ENCODE measurements at regions not wholly inside any gene's neighbourhood (a gene's known extent, or its start where the extent isn't known, plus 50 kb on each side); places are given as distances from the start of the nearest gene placed in this dataset.

DNA sequence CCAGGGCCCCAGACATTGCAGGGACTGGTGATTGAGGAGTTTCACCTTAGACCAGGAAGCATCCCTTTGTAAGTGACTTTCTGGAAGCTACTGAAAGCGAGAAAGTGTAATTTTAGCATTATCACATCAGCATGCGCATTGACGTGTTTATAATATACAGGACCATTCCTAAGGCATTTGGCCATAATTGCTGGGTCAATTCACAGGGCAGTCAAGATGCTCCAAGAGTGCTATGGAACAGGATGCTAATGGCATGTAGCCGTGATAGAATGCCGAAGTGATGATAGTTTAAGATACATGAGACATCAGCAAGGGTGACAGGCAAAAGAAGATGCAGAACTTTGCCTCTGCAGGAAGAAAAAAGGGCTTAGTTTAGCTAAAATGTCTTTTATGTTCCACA lies 347.6 kb upstream of the NBEA start:
- Histone ChIP-seq H3K4me1 (ENCODE audit: insufficient read depth, low read length) (peaks cover 4% of the 10 kb centered on the region; the same call in 1 of the 2 replicates), H3K4me3 (ENCODE audit: low read length) (no peak overlapping the region), H3K9ac (ENCODE audit: low read depth, low read length) (no peak overlapping the region), H3K27me3 (ENCODE audit: insufficient read depth, low read length) (no peaks in the 10 kb centered on the region), H3K9me3 (ENCODE audit: insufficient read depth, low read depth, low read length) (peaks cover 11% of the 10 kb centered on the region), H3K36me3 (ENCODE audit: insufficient read depth, low read length) (no peaks in the 10 kb centered on the region), H3K27ac (ENCODE audit: low read depth, low read length) (no peak overlapping the region)
- WGBS, result 94% methylated on average over 5 of the region's 5 CpGs

DNA sequence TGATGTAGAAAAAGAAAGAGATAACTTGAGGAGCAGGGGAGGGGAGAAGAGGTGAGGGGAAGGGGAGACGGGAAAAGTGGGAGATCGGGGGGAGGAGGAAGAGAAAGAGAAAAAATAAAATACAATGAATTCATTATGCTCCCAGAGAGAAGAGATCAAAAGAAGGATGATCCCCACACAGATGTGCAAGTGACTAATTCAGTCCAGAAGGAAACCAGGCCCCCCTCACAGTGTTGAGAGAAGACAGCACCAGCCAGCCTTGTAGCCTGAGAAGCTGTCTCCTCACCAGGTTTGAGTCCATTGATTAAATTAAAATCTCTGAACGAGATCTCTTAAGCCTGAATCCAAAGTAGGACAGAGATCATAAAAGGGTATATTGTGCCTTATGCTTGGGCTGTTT lies 333.7 kb upstream of the NBEA start:
- H3K27me3 ChIP-seq (ENCODE audit: insufficient read depth, low read length), result no peaks in the 10 kb centered on the region
- no peaks in the 10 kb centered on the region for H3K9me3 ChIP-seq (ENCODE audit: insufficient read depth, low read depth, low read length)
- no peak overlapping the region for H3K4me3 ChIP-seq (ENCODE audit: low read length)
- WGBS, result 88% methylated on average over 3 of the region's 3 CpGs
- H3K36me3 ChIP-seq (ENCODE audit: insufficient read depth, low read length), result no peaks in the 10 kb centered on the region
- H3K9ac ChIP-seq (ENCODE audit: low read depth, low read length), result no peak overlapping the region
- H3K27ac ChIP-seq (ENCODE audit: low read depth, low read length), result no peak overlapping the region
- no peaks in the 10 kb centered on the region for H3K4me1 ChIP-seq (ENCODE audit: insufficient read depth, low read length)

DNA sequence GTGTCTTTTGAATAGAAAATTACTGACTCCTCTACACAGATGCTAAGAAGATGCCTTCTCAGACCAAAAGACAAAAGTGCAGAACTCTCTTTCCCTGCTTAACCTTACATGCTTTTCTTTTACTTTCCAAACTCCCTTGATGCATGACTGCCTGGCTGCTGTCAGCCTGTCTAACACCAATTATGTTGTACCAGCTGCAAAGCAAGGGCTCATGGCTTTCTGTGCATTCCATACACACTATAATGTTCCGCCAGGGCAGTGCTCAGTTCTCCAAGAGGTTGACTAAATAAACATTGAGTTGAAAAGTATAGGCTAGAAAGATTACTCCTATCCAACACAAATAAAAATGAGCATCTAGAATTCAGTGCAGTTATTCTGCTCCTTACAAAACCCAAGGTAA lies 330.4 kb upstream of the NBEA start:
- H3K9ac ChIP-seq (ENCODE audit: low read depth, low read length), result no peak overlapping the region
- H3K4me1 ChIP-seq (ENCODE audit: insufficient read depth, low read length), result no peaks in the 10 kb centered on the region
- no peaks in the 10 kb centered on the region for H3K27me3 ChIP-seq (ENCODE audit: insufficient read depth, low read length)
- no peaks in the 10 kb centered on the region for H3K9me3 ChIP-seq (ENCODE audit: insufficient read depth, low read depth, low read length)
- H3K36me3 ChIP-seq (ENCODE audit: insufficient read depth, low read length), result no peaks in the 10 kb centered on the region
- WGBS, result 86% methylated on average over 1 of the region's 1 CpG
- no peak overlapping the region for H3K27ac ChIP-seq (ENCODE audit: low read depth, low read length)
- no peak overlapping the region for H3K4me3 ChIP-seq (ENCODE audit: low read length)

DNA sequence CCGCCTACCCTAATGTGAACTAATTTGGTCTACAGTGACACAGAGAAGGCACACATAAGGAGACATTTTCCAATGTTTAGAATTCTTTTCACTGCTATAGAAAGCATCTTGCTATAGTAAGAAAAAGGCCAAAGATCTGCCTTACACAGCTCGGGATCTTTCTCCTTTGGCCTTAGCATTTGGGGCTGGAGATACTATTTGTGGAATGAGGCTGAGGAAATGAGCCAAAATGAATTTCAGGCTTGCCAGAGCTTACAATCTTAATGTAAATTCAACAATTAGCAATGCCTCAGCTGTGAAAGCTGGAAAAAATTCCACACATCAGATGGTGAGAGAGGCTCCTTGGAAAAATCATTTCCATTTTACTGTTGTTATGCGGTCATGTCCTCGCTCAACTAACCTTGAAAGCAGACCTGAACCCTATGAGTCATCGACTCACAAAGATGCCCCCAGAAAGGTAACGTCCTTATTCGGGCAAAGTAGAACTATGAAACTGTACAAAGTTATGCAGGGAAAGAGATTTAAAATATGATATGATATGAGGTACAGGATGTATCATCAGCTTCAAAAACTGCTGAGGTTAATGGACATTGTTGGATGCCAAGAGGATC lies 324.5 kb upstream of the NBEA start:
- no peaks in the 10 kb centered on the region for H3K9me3 ChIP-seq (ENCODE audit: insufficient read depth, low read depth, low read length)
- H3K27ac ChIP-seq (ENCODE audit: low read depth, low read length), result no peak overlapping the region
- H3K36me3 ChIP-seq (ENCODE audit: insufficient read depth, low read length), result no peaks in the 10 kb centered on the region
- no peak overlapping the region for H3K4me3 ChIP-seq (ENCODE audit: low read length)
- no peaks in the 10 kb centered on the region for H3K27me3 ChIP-seq (ENCODE audit: insufficient read depth, low read length)
- WGBS, result 90% methylated on average over 7 of the region's 7 CpGs
- peaks cover 14% of the 10 kb centered on the region; the same call in 1 of the 2 replicates for H3K4me1 ChIP-seq (ENCODE audit: insufficient read depth, low read length)
- H3K9ac ChIP-seq (ENCODE audit: low read depth, low read length), result no peak overlapping the region

DNA sequence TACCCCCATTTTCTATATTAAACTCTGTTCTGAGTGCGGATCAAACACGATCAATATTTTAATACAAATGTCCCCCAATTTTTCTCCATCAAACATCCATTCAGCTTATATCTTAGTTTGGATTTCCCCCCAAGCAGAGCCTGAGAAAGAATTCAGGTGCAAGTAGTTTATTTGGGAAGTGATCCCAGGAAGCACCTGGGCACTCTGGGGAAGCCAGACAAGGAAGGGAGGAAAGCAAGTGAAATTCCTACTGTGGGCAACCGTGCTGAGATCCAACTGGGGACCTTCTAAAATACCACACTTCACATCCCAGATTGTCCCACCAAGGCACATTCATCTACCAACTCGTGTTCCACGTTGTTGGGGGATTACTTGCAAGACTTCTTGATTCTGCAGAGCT lies 323.4 kb upstream of the NBEA start:
- no peaks in the 10 kb centered on the region for H3K36me3 ChIP-seq (ENCODE audit: insufficient read depth, low read length)
- peaks cover 16% of the 10 kb centered on the region; the same call in 1 of the 2 replicates for H3K4me1 ChIP-seq (ENCODE audit: insufficient read depth, low read length)
- WGBS, result 95% methylated on average over 5 of the region's 5 CpGs
- no peaks in the 10 kb centered on the region for H3K9me3 ChIP-seq (ENCODE audit: insufficient read depth, low read depth, low read length)
- no peak overlapping the region for H3K27ac ChIP-seq (ENCODE audit: low read depth, low read length)
- H3K4me3 ChIP-seq (ENCODE audit: low read length), result no peak overlapping the region
- H3K9ac ChIP-seq (ENCODE audit: low read depth, low read length), result no peak overlapping the region
- no peaks in the 10 kb centered on the region for H3K27me3 ChIP-seq (ENCODE audit: insufficient read depth, low read length)

DNA sequence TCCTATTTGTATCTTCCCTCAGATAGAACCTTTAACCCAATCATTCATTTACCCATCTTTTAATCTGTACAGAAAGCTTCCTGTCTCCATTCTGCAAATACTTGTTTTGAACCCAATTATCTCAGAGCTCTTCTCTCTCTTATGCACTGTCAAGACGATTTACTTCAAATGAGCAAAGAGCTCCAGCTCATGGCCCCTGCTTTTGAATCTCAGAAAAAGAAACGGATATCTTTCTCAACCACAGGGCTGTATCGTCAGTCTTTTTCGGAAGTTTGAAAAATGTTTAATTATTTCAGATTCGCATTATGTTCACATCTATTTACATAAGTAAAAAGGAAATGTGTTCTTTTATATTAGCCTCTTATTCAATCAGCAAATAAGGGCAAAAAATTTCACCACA lies 322.7 kb upstream of the NBEA start:
- H3K9ac ChIP-seq (ENCODE audit: low read depth, low read length), result no peak overlapping the region
- H3K9me3 ChIP-seq (ENCODE audit: insufficient read depth, low read depth, low read length), result no peaks in the 10 kb centered on the region
- WGBS, result 92% methylated on average over 3 of the region's 5 CpGs
- no peaks in the 10 kb centered on the region for H3K27me3 ChIP-seq (ENCODE audit: insufficient read depth, low read length)
- no peak overlapping the region for H3K27ac ChIP-seq (ENCODE audit: low read depth, low read length)
- H3K36me3 ChIP-seq (ENCODE audit: insufficient read depth, low read length), result no peaks in the 10 kb centered on the region
- peaks cover 16% of the 10 kb centered on the region; the same call in 1 of the 2 replicates for H3K4me1 ChIP-seq (ENCODE audit: insufficient read depth, low read length)
- H3K4me3 ChIP-seq (ENCODE audit: low read length), result no peak overlapping the region

DNA sequence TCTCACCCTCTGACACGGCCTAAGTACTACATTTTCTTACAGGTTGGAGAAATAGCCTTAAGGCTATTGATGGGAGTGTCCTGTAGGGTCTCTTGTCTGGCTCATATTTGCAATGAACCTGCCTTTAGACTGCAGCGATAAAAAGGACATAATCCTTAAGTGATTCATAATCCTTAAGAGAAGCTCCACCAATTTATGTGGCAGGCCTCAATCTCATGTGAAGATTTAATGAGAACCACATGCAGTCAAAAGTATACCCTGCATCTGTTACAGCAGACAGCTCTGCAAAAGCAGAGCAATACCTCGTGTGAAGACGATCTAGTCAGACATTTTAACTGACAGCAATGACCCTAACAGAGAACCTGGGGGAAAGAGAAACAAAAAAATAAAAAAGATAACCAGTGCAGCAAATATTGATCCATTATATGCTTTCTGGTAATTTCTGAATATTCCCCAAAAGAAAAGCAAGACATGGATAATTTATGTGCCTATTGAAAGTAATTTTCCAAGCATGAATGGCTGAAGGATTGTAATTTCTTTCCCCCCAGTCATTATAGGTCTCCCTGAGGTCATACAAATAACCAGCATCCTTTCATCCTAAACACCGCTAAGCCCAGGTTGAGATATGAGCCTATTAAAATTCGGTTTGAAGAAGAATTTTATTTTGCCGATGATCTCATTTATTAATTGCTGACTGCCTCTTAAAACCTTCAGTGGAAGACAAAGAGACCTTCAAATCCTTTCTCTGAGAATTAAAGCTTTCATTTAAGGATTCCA lies 321.8 kb upstream of the NBEA start:
- H3K27me3 ChIP-seq (ENCODE audit: insufficient read depth, low read length), result no peaks in the 10 kb centered on the region
- no peaks in the 10 kb centered on the region for H3K9me3 ChIP-seq (ENCODE audit: insufficient read depth, low read depth, low read length)
- H3K36me3 ChIP-seq (ENCODE audit: insufficient read depth, low read length), result no peaks in the 10 kb centered on the region
- no peak overlapping the region for H3K4me3 ChIP-seq (ENCODE audit: low read length)
- no peak overlapping the region for H3K27ac ChIP-seq (ENCODE audit: low read depth, low read length)
- H3K9ac ChIP-seq (ENCODE audit: low read depth, low read length), result no peak overlapping the region
- 79% methylated on average over 7 of the region's 7 CpGs for WGBS
- peaks cover 16% of the 10 kb centered on the region; the same call in 1 of the 2 replicates for H3K4me1 ChIP-seq (ENCODE audit: insufficient read depth, low read length)

DNA sequence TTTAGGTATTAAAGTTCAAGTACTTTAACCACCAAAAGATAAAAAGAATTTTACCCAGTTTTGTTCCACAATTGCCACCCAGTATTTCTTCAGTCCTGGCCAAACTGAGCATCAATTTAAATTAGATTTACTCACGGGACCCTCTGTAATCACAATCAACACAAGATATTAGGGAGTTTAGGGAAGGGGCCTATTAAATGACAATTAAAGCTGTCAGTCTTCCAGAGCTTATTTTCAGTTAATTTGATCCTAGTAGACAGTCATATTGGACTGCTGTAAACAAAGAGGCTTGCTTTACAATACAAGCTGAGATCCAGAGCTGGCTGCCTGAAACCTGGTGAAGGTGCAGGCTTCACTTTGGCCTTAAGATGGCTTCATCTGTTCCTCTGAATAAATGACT lies 321.2 kb upstream of the NBEA start:
- no peaks in the 10 kb centered on the region for H3K36me3 ChIP-seq (ENCODE audit: insufficient read depth, low read length)
- peaks cover 16% of the 10 kb centered on the region; the same call in 1 of the 2 replicates for H3K4me1 ChIP-seq (ENCODE audit: insufficient read depth, low read length)
- WGBS, result no CpG with 5 or more reads among the region's 1 CpG
- no peaks in the 10 kb centered on the region for H3K27me3 ChIP-seq (ENCODE audit: insufficient read depth, low read length)
- no peak overlapping the region for H3K9ac ChIP-seq (ENCODE audit: low read depth, low read length)
- no peak overlapping the region for H3K4me3 ChIP-seq (ENCODE audit: low read length)
- no peak overlapping the region for H3K27ac ChIP-seq (ENCODE audit: low read depth, low read length)
- H3K9me3 ChIP-seq (ENCODE audit: insufficient read depth, low read depth, low read length), result no peaks in the 10 kb centered on the region

DNA sequence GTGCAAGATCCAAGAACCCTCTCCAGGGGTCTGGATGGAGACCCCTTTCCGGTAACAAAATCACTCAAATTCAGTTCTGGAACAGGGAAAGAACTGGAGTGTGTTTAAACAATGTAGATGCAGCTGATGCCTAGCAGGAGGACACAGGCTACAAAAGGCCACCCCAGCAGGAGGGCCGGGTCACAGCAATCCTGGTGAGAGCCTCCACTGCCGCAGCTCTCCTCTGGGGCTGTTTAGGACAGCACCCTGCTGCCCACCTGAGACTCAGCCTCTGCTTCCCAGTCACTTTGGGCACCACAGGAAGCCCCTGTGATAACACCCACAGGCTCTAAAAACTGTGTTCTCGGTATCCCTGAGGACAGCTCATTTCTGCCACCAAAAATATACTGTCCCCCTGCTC lies 318.7 kb upstream of the NBEA start:
- Histone ChIP-seq H3K4me1 (ENCODE audit: insufficient read depth, low read length) (peaks cover 14% of the 10 kb centered on the region), H3K27me3 (ENCODE audit: insufficient read depth, low read length) (no peaks in the 10 kb centered on the region), H3K36me3 (ENCODE audit: insufficient read depth, low read length) (no peaks in the 10 kb centered on the region), H3K9ac (ENCODE audit: low read depth, low read length) (no peak overlapping the region), H3K4me3 (ENCODE audit: low read length) (no peak overlapping the region), H3K9me3 (ENCODE audit: insufficient read depth, low read depth, low read length) (no peaks in the 10 kb centered on the region), H3K27ac (ENCODE audit: low read depth, low read length) (no peak overlapping the region)
- 86% methylated on average over 4 of the region's 4 CpGs for WGBS

DNA sequence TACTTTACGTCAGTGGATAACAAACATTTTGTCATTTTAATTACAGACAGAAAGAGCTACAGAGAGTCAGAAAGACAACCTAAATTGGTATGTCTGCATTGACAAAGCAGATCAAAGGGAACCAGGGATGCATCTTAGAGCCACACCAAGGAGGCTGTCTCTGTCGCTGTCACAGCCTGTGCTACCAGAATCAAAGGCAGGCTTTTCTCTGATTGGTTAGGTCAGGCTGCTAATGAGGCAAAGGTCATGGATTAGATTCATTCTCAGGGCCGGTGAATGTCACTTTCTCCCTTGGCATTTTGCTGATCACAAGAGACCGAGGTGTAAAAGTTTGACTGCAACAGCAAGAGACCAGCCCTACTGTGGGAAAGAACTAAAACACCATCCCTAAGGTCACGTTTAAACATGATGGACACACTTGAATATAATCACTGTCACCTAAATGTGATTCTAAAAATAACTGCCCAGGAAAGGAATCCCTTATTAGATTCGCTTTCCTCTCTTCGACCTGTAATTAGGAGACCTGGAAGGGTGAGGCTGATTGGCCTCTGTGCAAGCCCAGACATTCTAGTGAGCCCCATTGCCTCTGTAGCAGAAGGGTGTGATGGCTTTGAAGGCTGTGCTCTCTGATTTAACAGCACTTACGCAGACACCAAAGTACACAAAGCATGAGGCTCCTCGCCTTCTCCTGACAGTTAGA lies 314.4 kb upstream of the NBEA start:
- Histone ChIP-seq H3K27ac (ENCODE audit: low read depth, low read length) (no peak overlapping the region), H3K27me3 (ENCODE audit: insufficient read depth, low read length) (no peaks in the 10 kb centered on the region), H3K4me1 (ENCODE audit: insufficient read depth, low read length) (peaks cover 4% of the 10 kb centered on the region; the same call in 1 of the 2 replicates), H3K36me3 (ENCODE audit: insufficient read depth, low read length) (no peaks in the 10 kb centered on the region), H3K9me3 (ENCODE audit: insufficient read depth, low read depth, low read length) (no peaks in the 10 kb centered on the region), H3K4me3 (ENCODE audit: low read length) (no peak overlapping the region), H3K9ac (ENCODE audit: low read depth, low read length) (no peak overlapping the region)
- WGBS, result 68% methylated on average over 8 of the region's 9 CpGs

DNA sequence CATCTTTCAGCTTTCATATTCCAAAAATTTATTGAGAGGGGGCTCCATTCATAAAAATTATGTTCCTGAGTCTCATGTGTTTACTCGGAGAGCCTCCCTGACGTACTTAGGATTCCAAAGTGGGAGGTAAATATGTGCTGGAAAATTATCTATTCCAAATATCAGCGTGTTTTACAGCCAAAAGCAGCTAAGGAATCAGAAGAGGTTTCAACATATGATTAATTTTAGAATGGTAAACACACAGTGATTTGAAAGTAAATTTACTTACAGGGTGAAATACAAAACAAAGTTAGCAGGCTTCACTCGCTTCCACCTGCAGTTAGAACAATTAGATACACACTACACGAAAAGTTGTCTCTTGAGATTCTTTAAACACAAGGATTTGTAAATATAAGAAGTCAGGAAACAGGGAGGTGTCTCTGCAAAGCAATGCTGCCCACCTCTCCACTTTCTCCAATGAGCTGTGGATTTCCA lies 313.8 kb upstream of the NBEA start:
- no peak overlapping the region for H3K9ac ChIP-seq (ENCODE audit: low read depth, low read length)
- H3K4me3 ChIP-seq (ENCODE audit: low read length), result no peak overlapping the region
- no peaks in the 10 kb centered on the region for H3K27me3 ChIP-seq (ENCODE audit: insufficient read depth, low read length)
- 92% methylated on average over 5 of the region's 5 CpGs for WGBS
- no peak overlapping the region for H3K27ac ChIP-seq (ENCODE audit: low read depth, low read length)
- peaks cover 3% of the 10 kb centered on the region; the same call in 1 of the 2 replicates for H3K4me1 ChIP-seq (ENCODE audit: insufficient read depth, low read length)
- no peaks in the 10 kb centered on the region for H3K36me3 ChIP-seq (ENCODE audit: insufficient read depth, low read length)
- H3K9me3 ChIP-seq (ENCODE audit: insufficient read depth, low read depth, low read length), result no peaks in the 10 kb centered on the region
